H1 (cell line): ENCODE measurements at regions not wholly inside any gene's neighbourhood (a gene's known extent, or its start where the extent isn't known, plus 50 kb on each side); places are given as distances from the start of the nearest gene placed in this dataset.

Source experiments
- ATF3 ChIP-seq: IDR thresholded peaks from 2 replicates; pipeline ENCODE4 v1.6.1; 2011; ENCODE audit warnings: low read depth, mild to moderate bottlenecking, low read length; ENCODE audit not compliant: insufficient read depth
- CHD7 ChIP-seq: fragments of 300-600 bp; sonication (generic); IDR thresholded peaks from 2 replicates; pipeline ENCODE4 v1.7.1; 2012; ENCODE audit warnings: low read length, moderate library complexity, mild to moderate bottlenecking, inconsistent platforms; ENCODE audit not compliant: insufficient replicate concordance

GRCh38 chr2:186349508-186349907, 136.6 kb upstream of the ZC3H15 start (continued):
- no peak for TF ChIP-seq CHD7
- TF ChIP-seq ATF3: no peak
